ENCODE measurements at regions not wholly inside any gene's neighbourhood (a gene's known extent, or its start where the extent isn't known, plus 50 kb on each side); places are given as distances from the start of the nearest gene placed in this dataset.

DNA sequence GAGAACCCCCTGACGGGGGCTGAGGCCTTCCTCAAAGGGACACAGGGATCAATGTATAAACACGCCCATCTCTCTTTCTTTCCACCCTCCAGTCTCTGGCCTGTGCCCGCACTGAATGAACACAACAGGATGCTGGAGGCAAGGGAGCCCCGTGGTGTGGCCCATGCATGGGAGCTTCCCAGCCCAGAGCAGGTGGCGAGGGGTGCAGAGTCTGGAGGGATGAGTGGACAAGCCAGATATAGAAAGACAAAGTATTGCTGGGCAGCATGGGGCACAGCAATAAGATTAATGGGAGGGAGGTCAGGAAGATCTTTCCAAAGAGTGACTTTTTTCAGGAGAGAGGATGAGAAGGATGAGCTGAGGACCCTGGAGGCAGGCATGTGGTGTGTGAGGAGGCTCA, 103.7 kb downstream of the C5orf15 start:
- TF ChIP-seq, protein P1, sequence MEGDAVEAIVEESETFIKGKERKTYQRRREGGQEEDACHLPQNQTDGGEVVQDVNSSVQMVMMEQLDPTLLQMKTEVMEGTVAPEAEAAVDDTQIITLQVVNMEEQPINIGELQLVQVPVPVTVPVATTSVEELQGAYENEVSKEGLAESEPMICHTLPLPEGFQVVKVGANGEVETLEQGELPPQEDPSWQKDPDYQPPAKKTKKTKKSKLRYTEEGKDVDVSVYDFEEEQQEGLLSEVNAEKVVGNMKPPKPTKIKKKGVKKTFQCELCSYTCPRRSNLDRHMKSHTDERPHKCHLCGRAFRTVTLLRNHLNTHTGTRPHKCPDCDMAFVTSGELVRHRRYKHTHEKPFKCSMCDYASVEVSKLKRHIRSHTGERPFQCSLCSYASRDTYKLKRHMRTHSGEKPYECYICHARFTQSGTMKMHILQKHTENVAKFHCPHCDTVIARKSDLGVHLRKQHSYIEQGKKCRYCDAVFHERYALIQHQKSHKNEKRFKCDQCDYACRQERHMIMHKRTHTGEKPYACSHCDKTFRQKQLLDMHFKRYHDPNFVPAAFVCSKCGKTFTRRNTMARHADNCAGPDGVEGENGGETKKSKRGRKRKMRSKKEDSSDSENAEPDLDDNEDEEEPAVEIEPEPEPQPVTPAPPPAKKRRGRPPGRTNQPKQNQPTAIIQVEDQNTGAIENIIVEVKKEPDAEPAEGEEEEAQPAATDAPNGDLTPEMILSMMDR (IDR thresholded peaks at IDR 0.05; ENCODE audit: low read length): no peak
- no peak for TF ChIP-seq EZH2 (IDR thresholded peaks at IDR 0.05; ENCODE audit: borderline replicate concordance, low read length)
- Histone ChIP-seq H3K4me2 (ENCODE audit: low read length) (no peak overlapping the region), H2AFZ (ENCODE audit: low read length) (no peak overlapping the region), H4K20me1 (ENCODE audit: insufficient read depth, low read length) (no peaks in the 10 kb centered on the region), H3K36me3 (ENCODE audit: insufficient read depth, low read length) (no peaks in the 10 kb centered on the region), H3K4me1 (ENCODE audit: insufficient read depth, low read length, severe bottlenecking) (no peaks in the 10 kb centered on the region), H3K27ac (ENCODE audit: low read depth, low read length, poor library complexity, severe bottlenecking) (no peak overlapping the region), H3K27me3 (ENCODE audit: insufficient read depth, low read length) (no peaks in the 10 kb centered on the region), H3K79me2 (ENCODE audit: insufficient read depth, low read length) (no peaks in the 10 kb centered on the region), H3K4me3 (ENCODE audit: low read depth, low read length, poor library complexity, severe bottlenecking) (no peak overlapping the region), H3K9ac (ENCODE audit: low read length) (no peak overlapping the region), H3F3A (ENCODE audit: insufficient read depth, low read length) (no peaks in the 10 kb centered on the region), H3K9me3 (ENCODE audit: low read length) (no peaks in the 10 kb centered on the region), H3K9me2 (ENCODE audit: low read depth, low read length) (no peaks in the 10 kb centered on the region)

DNA sequence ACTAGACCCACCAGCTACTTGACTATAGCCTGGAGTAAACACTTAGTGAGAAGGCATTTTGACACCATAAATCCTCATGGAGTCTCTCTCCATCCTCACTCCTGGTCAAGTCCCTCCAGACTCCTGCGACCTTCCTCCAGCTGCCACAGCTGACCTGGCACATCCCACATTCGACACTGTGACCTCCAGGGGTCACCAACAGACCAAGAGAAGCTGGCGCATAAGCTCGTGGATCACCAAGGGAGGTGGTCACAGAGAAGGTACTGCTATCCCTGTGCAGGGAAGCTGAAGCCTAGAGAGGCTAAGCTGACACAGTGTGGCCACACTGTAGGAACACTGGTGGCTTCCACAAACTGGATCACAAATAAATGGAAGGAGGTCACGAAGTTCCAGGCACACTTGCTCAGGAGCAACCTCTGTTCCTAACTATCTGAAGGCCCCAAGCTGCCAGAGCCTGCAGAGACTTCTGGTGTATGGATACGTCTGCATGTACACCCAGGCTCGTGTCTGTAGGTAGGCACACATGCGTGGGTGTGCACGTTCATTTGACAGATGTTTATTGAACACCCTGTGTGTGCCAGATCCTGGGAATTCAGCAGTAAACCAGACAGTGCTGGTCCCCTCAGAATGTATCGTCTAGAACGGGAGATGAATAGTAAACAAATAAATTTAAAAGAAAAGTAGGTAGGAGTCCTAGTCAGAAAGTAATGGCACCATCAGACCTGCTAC, 104.4 kb downstream of the C5orf15 start:
- no peak for TF ChIP-seq EZH2 (IDR thresholded peaks at IDR 0.05; ENCODE audit: borderline replicate concordance, low read length)
- TF ChIP-seq, protein P1 (IDR thresholded peaks at IDR 0.05; ENCODE audit: low read length): no peak
- Histone ChIP-seq H3K27me3 (ENCODE audit: insufficient read depth, low read length) (no peaks in the 10 kb centered on the region), H3K27ac (ENCODE audit: low read depth, low read length, poor library complexity, severe bottlenecking) (no peak overlapping the region), H3K9me2 (ENCODE audit: low read depth, low read length) (no peaks in the 10 kb centered on the region), H3F3A (ENCODE audit: insufficient read depth, low read length) (no peaks in the 10 kb centered on the region), H4K20me1 (ENCODE audit: insufficient read depth, low read length) (no peaks in the 10 kb centered on the region), H2AFZ (ENCODE audit: low read length) (no peak overlapping the region), H3K9me3 (ENCODE audit: low read length) (no peaks in the 10 kb centered on the region), H3K9ac (ENCODE audit: low read length) (no peak overlapping the region), H3K4me1 (ENCODE audit: insufficient read depth, low read length, severe bottlenecking) (no peaks in the 10 kb centered on the region), H3K4me2 (ENCODE audit: low read length) (no peak overlapping the region), H3K4me3 (ENCODE audit: low read depth, low read length, poor library complexity, severe bottlenecking) (no peak overlapping the region), H3K79me2 (ENCODE audit: insufficient read depth, low read length) (no peaks in the 10 kb centered on the region), H3K36me3 (ENCODE audit: insufficient read depth, low read length) (no peaks in the 10 kb centered on the region)

DNA sequence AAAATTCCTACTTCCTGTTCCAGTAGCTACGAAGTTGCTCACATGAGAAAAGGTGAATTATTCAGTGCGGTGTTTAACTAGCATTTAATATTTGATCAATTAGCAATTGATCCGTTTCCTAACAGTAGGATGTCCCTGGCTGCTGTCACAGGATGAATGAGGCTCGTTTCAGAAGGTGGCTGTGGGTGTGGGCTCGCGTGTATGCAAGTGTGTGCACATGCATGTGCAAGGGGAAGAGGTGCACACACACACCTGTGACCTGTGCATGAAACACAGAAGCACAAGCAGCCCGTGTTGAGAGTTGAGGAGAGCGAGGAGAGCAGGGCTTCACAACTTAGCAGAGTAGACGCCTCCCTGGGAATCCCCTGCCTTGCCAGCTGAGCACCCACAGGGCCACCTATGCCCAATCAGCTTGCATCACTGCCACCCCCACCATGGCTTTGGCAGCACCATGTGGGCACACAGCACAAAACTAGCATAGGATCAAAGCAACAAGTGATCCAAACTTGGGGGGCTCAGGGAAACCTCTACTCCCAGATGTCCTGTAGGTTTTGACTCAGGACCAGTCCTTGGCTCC, 107.2 kb downstream of the C5orf15 start:
- Histone ChIP-seq H2AFZ (ENCODE audit: low read length) (no peak overlapping the region), H3K79me2 (ENCODE audit: insufficient read depth, low read length) (no peaks in the 10 kb centered on the region), H3K27me3 (ENCODE audit: insufficient read depth, low read length) (no peaks in the 10 kb centered on the region), H3K27ac (ENCODE audit: low read depth, low read length, poor library complexity, severe bottlenecking) (no peak overlapping the region), H4K20me1 (ENCODE audit: insufficient read depth, low read length) (no peaks in the 10 kb centered on the region), H3K9me2 (ENCODE audit: low read depth, low read length) (no peaks in the 10 kb centered on the region), H3K4me1 (ENCODE audit: insufficient read depth, low read length, severe bottlenecking) (no peaks in the 10 kb centered on the region), H3K36me3 (ENCODE audit: insufficient read depth, low read length) (no peaks in the 10 kb centered on the region), H3K9me3 (ENCODE audit: low read length) (no peaks in the 10 kb centered on the region), H3K9ac (ENCODE audit: low read length) (no peak overlapping the region), H3K4me2 (ENCODE audit: low read length) (no peak overlapping the region), H3K4me3 (ENCODE audit: low read depth, low read length, poor library complexity, severe bottlenecking) (no peak overlapping the region), H3F3A (ENCODE audit: insufficient read depth, low read length) (no peaks in the 10 kb centered on the region)
- TF ChIP-seq EZH2 (IDR thresholded peaks at IDR 0.05; ENCODE audit: borderline replicate concordance, low read length): no peak
- TF ChIP-seq, protein P1 (IDR thresholded peaks at IDR 0.05; ENCODE audit: low read length): no peak

All from OCI-LY1 (cell line).